Cardiac septum (tissue), 1 donor: ENCODE measurements at regions not wholly inside any gene's neighbourhood (a gene's known extent, or its start where the extent isn't known, plus 50 kb on each side); places are given as distances from the start of the nearest gene placed in this dataset.
"Not testable (repeated sequence)": the region's sequence is repeated elsewhere in the genome, so short reads cannot be mapped to it uniquely, and the experiment has no call there.

Experiments used
- DNase-seq: peaks from one replicate; pipeline ENCODE4 v3.0.0-alpha.2; 2020; ENCODE audit warnings: low spot score
- intact Hi-C: fragments of 100-400 bp; cut with DNase I; formaldehyde crosslinking; loops from one replicate; pipeline ENCODE4 v1.14.0; 2022
- donor health status: DM: no; HTN: no; CAD: no.

DNA sequence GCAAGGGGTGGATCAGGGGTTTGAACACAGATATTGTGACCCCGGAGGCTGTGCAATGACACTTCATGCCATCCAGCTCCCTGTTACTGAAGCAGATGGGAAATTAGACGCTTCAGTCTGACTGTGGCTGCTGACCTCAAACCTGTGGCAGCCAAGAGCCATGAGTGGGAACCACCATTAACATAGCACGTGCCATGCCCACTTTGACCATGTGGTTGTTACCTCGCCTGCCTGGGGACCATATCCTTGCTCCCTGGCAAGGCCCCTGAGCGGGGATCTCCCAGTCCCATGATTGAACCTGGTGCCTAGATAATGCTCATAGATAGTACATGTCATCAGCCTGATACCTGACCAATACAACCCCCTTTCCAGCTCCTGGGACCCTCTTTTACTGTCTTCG, 68.9 kb downstream of the CYP26B1 start:
- no peak for DNase-seq
- intact Hi-C loops, result no loop called here

GRCh38 chr2:72077702-72078169, 69.9 kb downstream of the CYP26B1 start:
- intact Hi-C loops, result no loop called here
- DNase-seq, result no peak

- DNase-seq, intact Hi-C loops: not testable (repeated sequence)
These were observed 74.3 kb downstream of the CYP26B1 start for GRCh38 chr2:72073373-72073772.

DNA sequence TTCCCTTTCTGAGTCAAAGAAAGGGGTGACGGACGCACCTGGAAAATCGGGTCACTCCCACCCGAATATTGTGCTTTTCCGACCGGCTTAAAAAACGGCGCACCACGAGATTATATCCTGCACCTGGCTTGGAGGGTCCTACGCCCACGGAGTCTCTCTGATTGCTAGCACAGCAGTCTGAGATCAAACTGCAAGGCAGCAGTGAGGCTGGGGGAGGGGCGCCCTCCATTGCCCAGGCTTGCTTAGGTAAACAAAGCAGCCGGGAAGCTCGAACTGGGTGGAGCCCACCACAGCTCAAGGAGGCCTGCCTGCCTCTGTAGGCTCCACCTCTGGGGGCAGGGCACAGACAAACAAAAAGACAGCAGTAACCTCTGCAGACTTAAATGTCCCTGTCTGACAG, 83.5 kb downstream of the CYP26B1 start:
- DNase-seq, intact Hi-C loops: not testable (repeated sequence)

- intact Hi-C loops, result no loop called here
- no peak for DNase-seq
These were observed 85.3 kb downstream of the CYP26B1 start for GRCh38 chr2:72062336-72062735.

GRCh38 chr2:72057308-72057707, 90.4 kb downstream of the CYP26B1 start:
- DNase-seq, result no peak
- intact Hi-C loops, result no loop called here

DNA sequence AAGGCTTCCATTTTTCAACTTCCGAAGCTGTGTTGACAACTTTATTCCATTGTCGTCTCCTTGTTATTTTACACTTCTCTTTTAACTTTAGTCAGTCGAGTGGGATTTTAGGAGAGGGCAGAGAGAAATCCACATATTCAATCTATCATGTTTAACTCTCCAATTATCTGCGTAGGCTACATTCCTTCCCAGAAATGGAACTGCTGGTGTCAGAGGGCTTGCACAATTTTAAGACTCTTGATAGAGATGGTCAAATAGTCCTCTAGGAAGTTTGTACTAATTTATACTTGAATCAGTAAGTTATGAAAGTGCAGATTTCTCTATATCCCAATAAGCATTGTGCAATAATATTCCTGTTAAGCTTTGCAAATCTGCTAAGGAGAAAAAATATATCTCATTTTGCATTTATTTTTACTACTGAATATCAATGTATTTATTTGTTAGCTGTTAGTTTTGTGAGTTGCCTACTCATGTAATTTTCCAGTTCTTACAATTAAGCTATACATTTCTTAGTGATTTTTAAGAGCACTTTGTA, 95.6 kb downstream of the CYP26B1 start:
- intact Hi-C loops, result no loop called here
- no peak for DNase-seq

- intact Hi-C loops, result no loop called here
- DNase-seq, result no peak
These were observed 96.5 kb downstream of the CYP26B1 start for GRCh38 chr2:72051204-72051603.

- no peak for DNase-seq
- intact Hi-C loops, result no loop called here
These were observed 96.9 kb downstream of the CYP26B1 start for GRCh38 chr2:72050734-72051133.

DNA sequence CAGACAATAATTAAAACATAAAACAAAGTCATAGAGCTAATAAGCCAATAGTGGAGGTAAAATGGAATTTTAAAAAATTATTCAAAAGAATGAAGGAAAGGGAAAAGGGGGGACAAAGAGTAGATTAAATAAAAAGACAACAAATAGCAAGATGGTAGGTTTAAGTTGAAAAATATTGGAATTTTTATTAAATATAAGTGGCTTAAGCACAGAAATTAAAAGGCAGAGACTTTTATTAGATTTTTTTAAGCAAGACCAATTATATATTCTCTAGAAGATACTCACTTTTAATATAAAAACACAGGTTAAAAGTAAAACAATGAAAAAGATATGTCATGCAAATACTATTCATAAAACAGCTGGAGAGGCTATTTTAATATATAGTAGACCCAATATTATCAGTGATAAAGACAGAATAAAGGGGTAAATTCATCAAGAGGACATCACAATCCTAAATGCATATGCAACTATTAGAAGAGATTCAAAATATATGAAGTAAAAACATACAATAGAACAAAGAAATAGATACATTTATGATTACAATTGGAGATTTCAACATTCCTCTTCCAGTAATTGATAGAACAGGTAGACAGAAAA, 98.7 kb downstream of the CYP26B1 start:
- intact Hi-C loops, result no loop called here
- no peak for DNase-seq

DNA sequence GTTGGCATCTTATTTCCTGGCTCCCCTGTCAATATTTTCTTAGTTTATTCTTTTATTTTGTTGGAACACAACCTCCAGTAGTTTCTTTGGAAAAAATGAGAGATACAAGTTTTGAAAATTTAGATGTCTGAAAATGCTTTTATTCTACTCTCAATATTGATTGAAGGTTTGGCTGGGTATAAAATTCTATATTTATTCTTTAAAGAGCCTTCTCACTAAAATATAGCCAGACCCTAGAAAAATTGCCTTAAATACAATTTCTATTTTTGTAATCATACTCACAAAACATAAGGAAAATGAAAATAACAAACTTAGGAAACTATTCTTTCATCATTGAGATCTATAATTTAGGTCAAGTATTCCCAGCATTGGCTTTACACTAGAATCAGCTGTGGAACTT, 103.7 kb downstream of the CYP26B1 start:
- DNase-seq, result no peak
- intact Hi-C loops, result no loop called here

DNA sequence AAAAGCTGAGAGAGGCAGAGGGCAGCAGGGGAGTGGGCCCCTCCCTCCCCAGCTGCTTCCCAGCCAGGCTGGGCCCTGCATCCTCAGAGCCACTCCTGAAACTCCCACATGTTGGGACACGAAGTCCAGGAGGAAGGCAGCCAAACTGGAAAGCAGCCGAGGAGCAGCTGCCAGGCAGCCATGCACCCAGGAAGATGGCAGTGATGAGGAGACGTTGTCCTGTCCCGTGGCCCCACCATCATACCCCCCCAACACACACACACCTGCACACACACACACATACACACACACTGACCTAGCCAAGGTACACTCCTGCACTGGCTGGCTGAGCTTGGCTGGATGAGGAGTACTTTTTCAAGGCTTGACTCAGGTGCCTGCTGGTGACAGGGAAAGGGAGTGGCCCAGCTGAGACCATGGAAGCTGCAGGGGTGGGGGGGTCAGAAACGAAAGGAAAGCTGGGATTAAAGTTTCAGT, 106.0 kb downstream of the CYP26B1 start:
- intact Hi-C loops, result no loop called here
- no peak for DNase-seq

DNA sequence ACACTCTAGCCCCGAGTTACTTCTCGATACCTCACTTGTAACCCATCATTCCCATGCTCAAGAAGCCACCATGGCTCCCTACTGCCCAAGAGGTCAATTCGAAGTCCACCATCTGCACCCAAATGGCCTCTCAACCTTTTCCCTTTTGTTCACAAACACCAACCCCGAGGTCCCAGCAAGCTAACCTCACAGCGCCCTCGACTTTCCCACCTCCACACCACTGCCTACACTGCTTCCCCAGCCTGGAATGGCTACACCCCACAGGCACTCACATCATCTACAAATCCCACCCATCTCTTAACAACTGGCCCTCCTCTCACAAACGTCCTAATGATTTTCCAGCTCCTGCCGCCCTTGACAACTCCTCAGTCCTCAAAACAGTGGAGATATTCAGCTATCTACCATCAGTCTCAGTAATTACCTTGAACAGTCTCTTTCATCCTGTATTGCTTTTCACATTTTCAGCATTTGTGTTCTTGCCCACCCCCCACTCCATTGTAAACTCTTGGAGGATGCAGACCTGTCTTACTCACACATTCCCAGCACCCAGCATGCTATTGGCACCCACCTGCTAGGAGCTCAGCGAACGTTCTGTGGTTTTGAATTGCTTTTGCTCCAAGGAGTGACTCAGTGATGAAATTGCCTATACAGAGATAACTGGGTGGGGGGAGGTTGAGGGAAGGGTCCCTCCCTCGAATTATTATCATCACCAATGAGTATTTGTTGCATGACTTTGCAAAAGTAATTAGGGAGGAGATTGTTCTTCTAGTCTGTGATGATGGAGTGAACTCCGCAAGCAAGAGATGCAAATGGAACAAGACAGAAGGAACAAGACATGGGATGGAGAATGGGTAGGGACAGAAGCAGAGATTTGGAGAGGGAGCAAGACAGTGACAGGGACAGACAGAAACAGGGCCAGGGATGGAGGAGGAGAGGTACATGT, 106.8 kb downstream of the CYP26B1 start:
- no peak for DNase-seq
- intact Hi-C loops, result no loop called here

DNA sequence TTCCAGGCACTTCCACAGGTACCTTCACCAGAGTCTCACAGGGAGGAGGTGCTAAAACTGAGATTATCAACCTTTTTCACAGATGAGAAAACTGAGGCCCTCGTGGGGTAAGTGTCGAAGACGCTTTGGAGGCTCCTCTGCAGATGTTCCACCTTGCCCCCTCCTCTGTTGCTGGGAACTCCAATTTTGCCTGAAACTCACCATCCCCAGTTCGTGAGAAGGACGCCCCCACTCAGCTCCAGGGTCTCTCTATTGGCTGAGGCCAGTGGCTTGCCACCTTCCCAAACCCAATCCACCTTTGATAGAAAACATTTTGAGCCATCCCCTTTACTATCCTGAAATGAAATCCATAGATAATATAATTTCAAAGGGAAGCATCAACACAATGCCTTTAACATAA, 109.1 kb downstream of the CYP26B1 start:
- DNase-seq, result no peak
- intact Hi-C loops, result no loop called here

DNA sequence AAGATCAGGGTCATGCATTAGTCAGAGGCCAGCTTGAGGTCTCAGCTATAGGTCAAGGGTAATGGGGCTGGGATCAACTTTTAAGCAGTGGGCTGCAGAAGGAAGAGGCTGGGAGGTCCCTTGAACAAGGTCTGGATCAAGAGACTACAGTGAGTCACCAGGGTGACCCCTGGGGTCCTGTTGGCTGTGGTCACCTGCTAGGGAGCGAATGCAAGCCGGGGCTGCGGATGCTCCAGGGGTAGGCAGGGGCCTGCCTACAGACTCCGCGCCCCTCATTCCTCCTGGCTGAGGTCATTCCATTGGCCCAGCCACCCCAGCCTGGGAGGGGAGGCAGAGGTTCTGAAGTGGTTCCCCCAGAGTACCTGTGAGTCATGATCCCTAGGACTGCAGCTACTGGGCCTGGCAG, 110.4 kb downstream of the CYP26B1 start:
- intact Hi-C loops, result no loop called here
- no peak for DNase-seq

DNA sequence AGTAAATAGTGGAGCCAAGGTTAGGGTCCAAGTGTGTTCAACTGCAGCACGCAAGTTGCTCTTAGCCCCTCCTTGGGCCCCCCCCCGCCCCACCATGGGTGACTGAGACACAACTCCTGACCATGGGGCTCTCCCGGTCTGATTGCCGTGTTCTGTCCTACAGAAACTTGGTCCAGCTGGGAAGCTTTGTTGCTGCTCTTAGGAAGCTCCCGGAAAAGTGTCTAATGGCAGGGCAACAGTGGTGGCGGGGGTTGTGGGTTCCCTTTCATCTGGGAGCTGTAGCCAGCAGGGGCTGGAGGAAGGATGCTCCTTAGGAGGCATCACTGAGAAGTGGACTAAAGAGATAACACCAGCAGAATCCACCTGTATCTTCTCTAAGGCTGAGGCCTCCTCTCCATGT, 111.1 kb downstream of the CYP26B1 start:
- peak; percentile 64 for DNase-seq
- intact Hi-C loops, result no loop called here

DNA sequence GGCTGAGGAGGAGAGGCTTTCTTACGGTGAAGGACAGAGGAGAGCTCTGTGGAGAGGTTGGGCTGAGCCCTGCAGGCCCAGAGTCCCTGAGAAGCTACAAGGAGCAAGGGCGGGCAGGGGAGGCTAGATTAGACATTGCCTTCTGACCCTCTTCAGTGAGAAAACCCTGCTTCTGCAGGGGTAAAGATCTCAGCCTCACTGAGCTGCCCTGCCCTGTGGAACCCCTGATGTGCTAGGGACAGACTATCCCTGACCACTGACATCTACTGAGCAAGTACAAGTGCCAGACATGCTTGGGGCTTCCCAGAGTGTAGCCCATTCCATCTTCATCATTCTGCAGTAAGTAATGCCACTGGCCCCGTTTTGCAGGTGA, 111.5 kb downstream of the CYP26B1 start:
- intact Hi-C loops, result no loop called here
- peak; percentile 43 for DNase-seq

DNA sequence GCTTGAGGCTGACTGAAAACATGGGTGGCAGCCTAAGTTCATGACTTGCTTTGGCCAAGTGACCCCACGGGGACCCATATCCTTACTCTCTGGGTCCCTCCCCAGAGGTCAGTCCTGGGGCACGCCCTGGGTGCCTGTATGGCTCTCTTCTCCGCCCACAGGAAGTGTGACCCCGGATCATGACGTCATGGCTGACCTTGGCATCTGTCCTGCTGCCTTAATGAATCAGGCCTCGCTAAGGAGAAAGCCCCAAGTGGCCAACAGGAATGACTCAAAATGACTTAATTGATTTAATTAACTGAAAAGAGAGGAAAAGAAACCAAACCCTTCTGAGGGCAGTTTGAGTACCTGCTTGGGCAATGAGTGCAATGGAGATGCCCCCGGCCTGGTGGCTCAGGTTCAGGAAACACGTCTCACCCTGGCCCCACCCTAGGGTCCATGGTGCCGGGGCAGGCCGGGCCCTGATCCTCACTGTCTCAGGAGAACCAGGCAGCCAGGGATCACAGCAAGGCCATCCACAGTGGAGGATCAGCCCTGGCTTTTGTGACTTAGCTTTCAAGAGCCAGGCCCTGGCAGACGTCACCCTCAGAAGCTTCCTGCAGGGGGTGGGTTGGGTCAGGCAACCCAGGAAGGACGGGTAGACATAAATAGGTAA, 112.0 kb downstream of the CYP26B1 start:
- intact Hi-C loops, result no loop called here
- DNase-seq, result no peak

- intact Hi-C loops, result no loop called here
- DNase-seq, result no peak
These were observed 113.1 kb downstream of the CYP26B1 start for GRCh38 chr2:72034353-72035095.

GRCh38 chr2:72033636-72034035, 114.0 kb downstream of the CYP26B1 start:
- intact Hi-C loops, result no loop called here
- DNase-seq, result no peak
